Lower leg skin (tissue), 4 donors: ENCODE measurements at regions not wholly inside any gene's neighbourhood (a gene's known extent, or its start where the extent isn't known, plus 50 kb on each side); places are given as distances from the start of the nearest gene placed in this dataset.

Experiments
- DNase-seq, 2 donors: peaks; one replicate each; pipeline ENCODE4 v3.0.0-alpha.2; 2019; ENCODE audit warnings: low spot score in 2 of 2
- H3K4me3 ChIP-seq: fragments of 200-600 bp; sonication (generic); 2 replicates; pipeline ENCODE4 v1.5.1; 2017; ENCODE audit warnings: mild to moderate bottlenecking, low read depth; ENCODE audit not compliant: poor library complexity, severe bottlenecking
- POLR2A ChIP-seq, 2 donors: fragments of 450-650 bp; IDR thresholded peaks; one replicate each; pipeline ENCODE4 v1.6.1; 2016 to 2017; ENCODE audit warnings: antibody characterized with exemption in 2 of 2, mild to moderate bottlenecking in 1 of 2, moderate library complexity in 1 of 2
- WGBS, 2 donors: methylation state at CpG; one replicate each; pipeline ENCODE4 v1.1.5; 2018; 5-methylcytosine and 5-hydroxymethylcytosine counted together
- intact Hi-C: fragments of 100-400 bp; cut with DNase I; formaldehyde crosslinking; loops from one replicate; pipeline ENCODE4 v1.15.0; 2023; ENCODE audit warnings: low total_unique reads
- TF ChIP-seq, protein P1 (sequence below), 3 donors: fragments of 450-650 bp; IDR thresholded peaks; one replicate each; pipeline ENCODE4 v1.5.1; 2016; ENCODE audit warnings: antibody characterized with exemption in 3 of 3, mild to moderate bottlenecking in 3 of 3, moderate library complexity in 2 of 3

DNA sequence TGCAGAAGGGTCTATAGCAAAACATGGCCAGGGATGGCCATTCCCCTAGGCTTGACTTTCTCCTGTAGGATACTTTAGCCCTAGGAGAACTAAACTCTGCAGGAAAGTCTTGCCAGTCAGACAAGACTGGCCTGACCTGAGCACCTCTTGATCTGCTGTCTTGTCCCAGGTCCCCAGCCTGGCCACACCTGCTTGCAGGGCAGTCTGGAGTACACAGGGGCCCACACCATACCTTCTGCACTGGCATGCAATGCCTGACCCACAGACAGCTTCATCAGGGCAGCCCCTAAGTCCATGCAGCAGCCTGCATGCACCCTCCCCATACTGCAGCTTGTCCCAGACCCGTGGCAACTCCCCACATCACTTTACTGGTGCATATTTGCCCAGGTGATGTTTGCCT lies 204.6 kb downstream of the LRRC3B start:
- WGBS, 2 donors: 50 to 70% methylated on average over 1 of the region's 1 CpG
- no peak for DNase-seq
- no peak overlapping the region for H3K4me3 ChIP-seq
- no peak for TF ChIP-seq POLR2A (IDR thresholded peaks at IDR 0.05)
- TF ChIP-seq, protein P1, sequence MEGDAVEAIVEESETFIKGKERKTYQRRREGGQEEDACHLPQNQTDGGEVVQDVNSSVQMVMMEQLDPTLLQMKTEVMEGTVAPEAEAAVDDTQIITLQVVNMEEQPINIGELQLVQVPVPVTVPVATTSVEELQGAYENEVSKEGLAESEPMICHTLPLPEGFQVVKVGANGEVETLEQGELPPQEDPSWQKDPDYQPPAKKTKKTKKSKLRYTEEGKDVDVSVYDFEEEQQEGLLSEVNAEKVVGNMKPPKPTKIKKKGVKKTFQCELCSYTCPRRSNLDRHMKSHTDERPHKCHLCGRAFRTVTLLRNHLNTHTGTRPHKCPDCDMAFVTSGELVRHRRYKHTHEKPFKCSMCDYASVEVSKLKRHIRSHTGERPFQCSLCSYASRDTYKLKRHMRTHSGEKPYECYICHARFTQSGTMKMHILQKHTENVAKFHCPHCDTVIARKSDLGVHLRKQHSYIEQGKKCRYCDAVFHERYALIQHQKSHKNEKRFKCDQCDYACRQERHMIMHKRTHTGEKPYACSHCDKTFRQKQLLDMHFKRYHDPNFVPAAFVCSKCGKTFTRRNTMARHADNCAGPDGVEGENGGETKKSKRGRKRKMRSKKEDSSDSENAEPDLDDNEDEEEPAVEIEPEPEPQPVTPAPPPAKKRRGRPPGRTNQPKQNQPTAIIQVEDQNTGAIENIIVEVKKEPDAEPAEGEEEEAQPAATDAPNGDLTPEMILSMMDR (IDR thresholded peaks at IDR 0.05): no peak
- intact Hi-C loops: no loop called here

DNA sequence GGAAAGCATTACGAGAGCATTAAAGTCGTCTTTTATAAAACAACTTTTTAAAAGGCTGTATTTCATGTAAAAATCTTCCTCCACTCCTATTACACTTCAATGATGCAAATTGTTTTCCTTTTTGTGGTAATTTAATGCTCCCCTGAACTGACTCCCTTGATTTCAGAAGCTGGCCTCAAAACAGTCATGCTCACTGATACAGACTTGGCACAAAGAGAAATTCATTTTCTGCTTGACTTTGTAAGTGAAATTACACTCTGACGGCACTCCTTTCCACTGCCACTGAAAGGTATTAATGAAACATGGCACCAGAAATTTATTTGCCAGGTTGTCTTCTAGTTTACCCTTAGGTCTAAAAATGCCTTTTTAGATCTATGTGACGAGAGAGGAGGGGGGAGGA lies 215.5 kb downstream of the LRRC3B start:
- H3K4me3 ChIP-seq: no peak overlapping the region
- 48 to 51% methylated on average over 4 of the region's 4 CpGs for WGBS, 2 donors
- intact Hi-C loops: no loop called here
- no peak for TF ChIP-seq POLR2A (IDR thresholded peaks at IDR 0.05)
- TF ChIP-seq, protein P1 (IDR thresholded peaks at IDR 0.05): no peak
- no peak for DNase-seq

DNA sequence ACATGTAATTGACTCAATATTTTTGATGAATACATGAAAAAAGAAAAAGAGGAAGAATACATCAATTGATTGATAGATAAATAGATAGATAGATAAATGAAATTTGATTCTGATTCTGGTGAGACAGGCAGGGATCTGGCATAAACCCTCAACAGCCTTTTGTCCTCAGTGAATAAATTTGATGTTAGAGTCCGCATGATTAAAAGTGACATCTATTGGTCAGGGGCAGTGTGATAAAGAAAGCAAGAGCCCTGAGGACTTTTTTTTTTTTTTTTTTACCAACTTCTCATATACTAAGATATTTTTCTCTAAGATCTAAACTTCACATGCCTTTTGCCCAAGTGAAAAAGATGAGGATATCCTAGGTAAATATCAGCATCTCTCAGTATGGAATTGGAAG lies 216.4 kb downstream of the LRRC3B start:
- WGBS, 2 donors: 83 to 98% methylated on average over 1 of the region's 1 CpG
- intact Hi-C loops: no loop called here
- DNase-seq: no peak
- no peak overlapping the region for H3K4me3 ChIP-seq
- TF ChIP-seq POLR2A (IDR thresholded peaks at IDR 0.05): no peak
- TF ChIP-seq, protein P1 (IDR thresholded peaks at IDR 0.05): no peak

DNA sequence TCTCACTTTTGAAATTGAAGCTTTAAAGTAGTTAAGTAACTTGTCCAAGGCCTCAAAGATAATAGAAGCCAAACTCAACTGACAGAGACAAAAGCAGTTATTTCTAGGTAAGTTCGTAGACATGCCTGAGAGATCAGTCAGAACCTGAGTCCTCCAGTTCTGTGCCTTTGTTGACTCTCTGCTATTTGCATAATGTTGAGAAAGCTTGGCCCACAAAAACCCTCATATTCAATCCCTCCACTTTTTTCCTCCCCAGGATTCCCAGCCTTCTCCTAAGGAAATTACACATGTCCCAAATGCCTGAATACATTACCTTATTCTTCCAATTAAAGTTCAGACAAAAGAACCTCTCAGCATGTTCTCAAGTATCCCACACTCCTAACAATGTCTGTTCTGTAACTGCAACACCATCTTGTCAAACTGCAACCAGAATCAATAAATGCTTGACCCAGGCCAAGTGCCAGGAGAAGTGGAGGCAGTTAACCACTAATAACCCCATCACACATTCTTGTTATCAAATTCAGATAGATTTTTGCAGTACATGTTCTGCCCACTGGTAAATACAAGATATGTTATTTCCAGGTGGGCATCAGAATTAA lies 217.8 kb downstream of the LRRC3B start:
- WGBS, 2 donors: 29 to 56% methylated on average over 1 of the region's 1 CpG
- TF ChIP-seq, protein P1 (IDR thresholded peaks at IDR 0.05): no peak
- TF ChIP-seq POLR2A (IDR thresholded peaks at IDR 0.05): no peak
- intact Hi-C loops: no loop called here
- no peak overlapping the region for H3K4me3 ChIP-seq
- DNase-seq: no peak

DNA sequence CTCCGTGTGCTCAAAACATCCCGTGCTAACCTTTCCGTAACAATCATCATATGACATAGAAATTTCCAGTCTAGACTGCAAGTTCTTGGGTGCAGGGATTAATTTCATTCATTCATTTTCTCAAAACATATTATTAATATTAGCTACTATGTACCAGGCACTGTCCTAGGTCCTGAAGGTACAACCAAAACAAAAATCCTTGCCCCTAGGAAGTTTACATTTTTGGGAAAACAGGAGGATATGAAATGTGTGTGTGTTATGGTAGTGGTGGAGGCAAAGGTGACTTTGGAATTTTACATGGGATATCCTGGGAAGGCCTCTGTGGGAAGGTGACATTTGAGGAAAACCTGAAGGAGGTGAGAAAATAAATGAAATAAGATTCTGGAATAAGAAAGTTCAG lies 222.6 kb downstream of the LRRC3B start:
- 91 to 96% methylated on average over 3 of the region's 3 CpGs for WGBS, 2 donors
- no peak for TF ChIP-seq POLR2A (IDR thresholded peaks at IDR 0.05)
- TF ChIP-seq, protein P1 (IDR thresholded peaks at IDR 0.05): no peak
- intact Hi-C loops: no loop called here

DNA sequence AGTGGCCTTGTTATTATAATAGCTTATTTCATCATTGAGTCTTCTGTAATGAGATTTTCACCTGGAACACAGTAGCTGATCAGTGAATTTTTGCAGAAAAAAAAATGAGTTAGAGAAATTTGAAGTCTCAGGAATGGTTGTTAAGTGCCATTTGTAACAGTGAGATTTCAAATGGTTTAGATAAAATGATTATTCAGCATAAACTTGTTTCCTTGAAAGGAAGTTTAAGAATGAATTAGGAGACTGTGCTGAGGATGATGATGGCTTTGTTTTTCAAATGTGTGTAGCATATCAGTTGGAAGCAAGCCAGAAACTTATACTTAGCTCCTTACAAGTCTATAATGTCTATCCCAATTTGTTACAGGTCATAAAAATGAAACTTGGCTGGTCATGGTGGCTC lies 225.1 kb downstream of the LRRC3B start:
- no peak for DNase-seq
- no peak for TF ChIP-seq POLR2A (IDR thresholded peaks at IDR 0.05)
- TF ChIP-seq, protein P1 (IDR thresholded peaks at IDR 0.05): no peak
- intact Hi-C loops: no loop called here
- H3K4me3 ChIP-seq: no peak overlapping the region

More for the DNA sequence above, 222.6 kb downstream of the LRRC3B start:
- no peak overlapping the region for H3K4me3 ChIP-seq
- no peak for DNase-seq
